Transverse colon (tissue), 4 donors: ENCODE measurements at regions not wholly inside any gene's neighbourhood (a gene's known extent, or its start where the extent isn't known, plus 50 kb on each side); places are given as distances from the start of the nearest gene placed in this dataset.

Source experiments
- DNase-seq: peaks from one replicate; pipeline ENCODE4 v3.0.0-alpha.2; 2019
- H3K27ac ChIP-seq, 4 donors: fragments of 200-600 bp; sonication (generic); 2 replicates each; pipeline ENCODE4 v1.5.1; 2016 to 2018; ENCODE audit warnings: inconsistent platforms in 4 of 4
- H3K27me3 ChIP-seq: fragments of 200-600 bp; sonication (generic); 2 replicates; pipeline ENCODE4 v1.5.1; 2017; ENCODE audit warnings: inconsistent platforms
- H3K36me3 ChIP-seq, 4 donors: fragments of 200-600 bp; sonication (generic); 2 replicates each; pipeline ENCODE4 v1.5.1; 2017 to 2019; ENCODE audit warnings: inconsistent platforms in 4 of 4
- H3K4me1 ChIP-seq, 4 donors: fragments of 200-600 bp; sonication (generic); 2 replicates each; pipeline ENCODE4 v1.5.1; 2017 to 2020; ENCODE audit warnings: inconsistent platforms in 4 of 4
- H3K4me3 ChIP-seq, 4 donors: fragments of 200-600 bp; sonication (generic); 1 replicate in 1 of 4; 2 replicates in 3 of 4; pipeline versions ENCODE4 v1.5.1 to v1.6.1; 2017 to 2019; ENCODE audit warnings: inconsistent platforms in 4 of 4
- H3K9me3 ChIP-seq, 2 donors: fragments of 200-600 bp; sonication (generic); 2 replicates each; pipeline ENCODE4 v1.5.1; 2017 to 2019; ENCODE audit warnings: inconsistent platforms in 2 of 2
- CTCF ChIP-seq, 5 experiments: fragments of 200-600 bp in 3 of 5; fragments of 450-650 bp in 2 of 5; sonication (generic) in 3 of 5; IDR thresholded peaks; 1 replicate in 2 of 5; 2 replicates in 3 of 5; pipeline ENCODE4 v1.5.1; 2016 to 2017; ENCODE audit warnings: antibody characterized with exemption in 5 of 5, inconsistent platforms in 3 of 5, mild to moderate bottlenecking in 2 of 5, moderate library complexity in 1 of 5
- EP300 ChIP-seq: sonication (generic); formaldehyde crosslinking; IDR thresholded peaks from one replicate; pipeline ENCODE4 v1.6.1; 2017; ENCODE audit warnings: antibody characterized with exemption, low read depth
- POLR2A ChIP-seq: fragments of 450-650 bp; IDR thresholded peaks from one replicate; pipeline ENCODE4 v1.6.1; 2016; ENCODE audit warnings: antibody characterized with exemption, mild to moderate bottlenecking, moderate library complexity
- POLR2AphosphoS5 ChIP-seq, 3 donors: sonication (generic); formaldehyde crosslinking; IDR thresholded peaks; one replicate each; pipeline ENCODE4 v1.6.1; 2016; ENCODE audit warnings: antibody characterized with exemption in 3 of 3
- WGBS, 2 donors: methylation state at CpG; one replicate each; pipeline ENCODE4 v1.1.5; 2018; ENCODE audit warnings: low coverage in 1 of 2; 5-methylcytosine and 5-hydroxymethylcytosine counted together
- in situ Hi-C, 4 donors: fragments of 200-750 bp; cut with MboI; loops; one replicate each; pipeline versions ENCODE4 v1.15.0 to v1.15.1; 2017; ENCODE audit warnings: low sequenced_read_pairs in 3 of 4, low pct_ligation_motif_present in 1 of 4, low pct_unique_long_range_greater_than_20kb in 1 of 4
- intact Hi-C: fragments of 100-400 bp; cut with DNase I; formaldehyde crosslinking; loops from one replicate; pipeline ENCODE4 v1.15.1; 2023; ENCODE audit warnings: low total_unique reads

GRCh38 chr17:5718726-5719125 lies 134.4 kb upstream of the NLRP1 start:
- in situ Hi-C loops = loop anchor here in 1 of 4 donors (10.0 kb wide), 1 partner anchor 114 kb away; no protein-coding TSS in a partner anchor
- intact Hi-C loops = no loop called here
- Histone ChIP-seq H3K4me1 (no peaks in the 10 kb centered on the region), H3K27ac (no peak overlapping the region), H3K4me3 (no peak overlapping the region), H3K27me3 (peaks cover 25% of the 10 kb centered on the region), H3K9me3 (no peaks in the 10 kb centered on the region), H3K36me3 (no peaks in the 10 kb centered on the region)
- TF ChIP-seq POLR2A (no peak), EP300 (no peak), POLR2AphosphoS5 (IDR thresholded peaks at IDR 0.05) (no peak), CTCF (IDR thresholded peaks at IDR 0.05) (no peak)
- no peak for DNase-seq
- WGBS, 2 donors = 80 to 89% methylated on average over 1 to 4 of the region's 4 CpGs

GRCh38 chr17:5719976-5720375 lies 135.7 kb upstream of the NLRP1 start:
- TF ChIP-seq EP300 (no peak), POLR2AphosphoS5 (IDR thresholded peaks at IDR 0.05) (no peak)
- Histone ChIP-seq H3K27ac (no peak overlapping the region), H3K9me3 (no peaks in the 10 kb centered on the region), H3K4me3 (no peak overlapping the region), H3K4me1 (no peaks in the 10 kb centered on the region), H3K36me3 (no peaks in the 10 kb centered on the region), H3K27me3 (peaks cover 25% of the 10 kb centered on the region)
- WGBS, 2 donors = 78 to 87% methylated on average over 4 of the region's 4 CpGs
- in situ Hi-C loops = loop anchor here in 1 of 4 donors (10.0 kb wide), 1 partner anchor 115 kb away; no protein-coding TSS in a partner anchor
- DNase-seq = no peak
- intact Hi-C loops = no loop called here

GRCh38 chr17:5730373-5730772 lies 146.1 kb upstream of the NLRP1 start:
- H3K4me3 ChIP-seq = no peak overlapping the region
- H3K4me1 ChIP-seq = no peaks in the 10 kb centered on the region
- intact Hi-C loops = no loop called here
- WGBS, 2 donors = 79% methylated on average over 6 of the region's 6 CpGs; no CpG with 5 or more reads in 1 of the 2 donors
- no peak for DNase-seq
- TF ChIP-seq CTCF (IDR thresholded peaks at IDR 0.05) (no peak), EP300 (no peak), POLR2AphosphoS5 (IDR thresholded peaks at IDR 0.05) (no peak), POLR2A (no peak)
- H3K9me3 ChIP-seq = no peaks in the 10 kb centered on the region
- no peak overlapping the region for H3K27ac ChIP-seq
- H3K27me3 ChIP-seq = peaks cover 5% of the 10 kb centered on the region
- H3K36me3 ChIP-seq = no peaks in the 10 kb centered on the region
- in situ Hi-C loops = no loop called here

GRCh38 chr17:5740937-5741336 lies 156.6 kb upstream of the NLRP1 start:
- DNase-seq = no peak
- 18 to 20% methylated on average over 1 of the region's 1 CpG for WGBS, 2 donors
- no peak overlapping the region for H3K4me3 ChIP-seq
- intact Hi-C loops (no loop called here), in situ Hi-C loops (no loop called here)
- no peaks in the 10 kb centered on the region for H3K9me3 ChIP-seq
- no peaks in the 10 kb centered on the region for H3K4me1 ChIP-seq
- no peak overlapping the region for H3K27ac ChIP-seq
- TF ChIP-seq POLR2AphosphoS5 (IDR thresholded peaks at IDR 0.05) = no peak
- no peak for TF ChIP-seq CTCF (IDR thresholded peaks at IDR 0.05)
- no peak for TF ChIP-seq EP300
- TF ChIP-seq POLR2A = no peak
- H3K36me3 ChIP-seq = no peaks in the 10 kb centered on the region
- H3K27me3 ChIP-seq = no peaks in the 10 kb centered on the region

- H3K4me3 ChIP-seq = no peak overlapping the region
- no peaks in the 10 kb centered on the region for H3K4me1 ChIP-seq
- no peak overlapping the region for H3K27ac ChIP-seq
- WGBS, 2 donors = 79 to 85% methylated on average over 4 to 8 of the region's 8 CpGs
- H3K27me3 ChIP-seq = no peaks in the 10 kb centered on the region
- in situ Hi-C loops = no loop called here
- H3K36me3 ChIP-seq = no peaks in the 10 kb centered on the region
- intact Hi-C loops = no loop called here
- DNase-seq = no peak
- TF ChIP-seq CTCF (IDR thresholded peaks at IDR 0.05) (no peak), POLR2AphosphoS5 (IDR thresholded peaks at IDR 0.05) (no peak), POLR2A (no peak), EP300 (no peak)
- H3K9me3 ChIP-seq = no peaks in the 10 kb centered on the region
Observed at GRCh38 chr17:5741810-5742209, 157.5 kb upstream of the NLRP1 start.
